Muscle layer of colon (tissue), 2 donors: ENCODE measurements at regions not wholly inside any gene's neighbourhood (a gene's known extent, or its start where the extent isn't known, plus 50 kb on each side); places are given as distances from the start of the nearest gene placed in this dataset.

Source experiments
- H3K27ac ChIP-seq: one replicate; pipeline ENCODE4 v1.7.0; 2013; ENCODE audit warnings: low read depth, mild to moderate bottlenecking, low read length, moderate library complexity
- H3K27me3 ChIP-seq, 2 donors: one replicate each; pipeline ENCODE4 v1.7.0; 2013; ENCODE audit warnings: low read length in 2 of 2, mild to moderate bottlenecking in 2 of 2; ENCODE audit not compliant: insufficient read depth in 2 of 2, control insufficient read depth in 1 of 2
- H3K36me3 ChIP-seq: one replicate; pipeline ENCODE4 v1.7.0; 2013; ENCODE audit warnings: mild to moderate bottlenecking, low read length; ENCODE audit not compliant: insufficient read depth
- H3K4me1 ChIP-seq: one replicate; pipeline ENCODE4 v1.7.0; 2013; ENCODE audit warnings: mild to moderate bottlenecking, low read length; ENCODE audit not compliant: insufficient read depth
- H3K4me3 ChIP-seq, 2 donors: one replicate each; pipeline ENCODE4 v1.7.0; 2013; ENCODE audit warnings: low read length in 2 of 2, low read depth in 1 of 2, mild to moderate bottlenecking in 1 of 2, moderate library complexity in 1 of 2
- H3K9ac ChIP-seq: one replicate; pipeline ENCODE4 v1.7.0; 2013; ENCODE audit warnings: low read length
- H3K9me3 ChIP-seq: one replicate; pipeline ENCODE4 v1.7.0; 2013; ENCODE audit warnings: mild to moderate bottlenecking, low read length
- donor health status: abdominal sarcoma.
- donor health status: Adenocarcinoma of cecum.

GRCh38 chr5:143658956-143659355 is 153.0 kb upstream of the HMHB1 start:
- no peak overlapping the region for H3K4me3 ChIP-seq
- H3K9ac ChIP-seq, result no peak overlapping the region

GRCh38 chr5:143657647-143658285 is 154.2 kb upstream of the HMHB1 start:
- H3K4me1 ChIP-seq, result no peaks in the 10 kb centered on the region
- no peak overlapping the region for H3K4me3 ChIP-seq
- H3K27ac ChIP-seq, result no peak overlapping the region

More at GRCh38 chr5:143658956-143659355, 153.0 kb upstream of the HMHB1 start:
- Histone ChIP-seq H3K27me3 (no peaks in the 10 kb centered on the region), H3K27ac (no peak overlapping the region), H3K9me3 (no peaks in the 10 kb centered on the region), H3K4me1 (no peaks in the 10 kb centered on the region), H3K36me3 (no peaks in the 10 kb centered on the region)

GRCh38 chr5:143653766-143654282 is 158.1 kb upstream of the HMHB1 start:
- Histone ChIP-seq H3K4me3 (no peak overlapping the region), H3K9me3 (no peaks in the 10 kb centered on the region), H3K27ac (no peak overlapping the region), H3K27me3 (no peaks in the 10 kb centered on the region), H3K9ac (no peak overlapping the region), H3K36me3 (no peaks in the 10 kb centered on the region), H3K4me1 (no peaks in the 10 kb centered on the region)

More at GRCh38 chr5:143657647-143658285, 154.2 kb upstream of the HMHB1 start:
- H3K9ac ChIP-seq, result no peak overlapping the region
- no peaks in the 10 kb centered on the region for H3K9me3 ChIP-seq
- H3K27me3 ChIP-seq, result no peaks in the 10 kb centered on the region
- no peaks in the 10 kb centered on the region for H3K36me3 ChIP-seq

- H3K36me3 ChIP-seq, result no peaks in the 10 kb centered on the region
- no peaks in the 10 kb centered on the region for H3K27me3 ChIP-seq
- H3K9me3 ChIP-seq, result no peaks in the 10 kb centered on the region
- no peak overlapping the region for H3K9ac ChIP-seq
- no peak overlapping the region for H3K27ac ChIP-seq
- no peak overlapping the region for H3K4me3 ChIP-seq
- no peaks in the 10 kb centered on the region for H3K4me1 ChIP-seq
Measured at GRCh38 chr5:143653256-143653655, 158.7 kb upstream of the HMHB1 start.

- Histone ChIP-seq H3K27ac (no peak overlapping the region), H3K9me3 (no peaks in the 10 kb centered on the region), H3K36me3 (no peaks in the 10 kb centered on the region), H3K4me3 (no peak overlapping the region), H3K9ac (no peak overlapping the region), H3K27me3 (no peaks in the 10 kb centered on the region), H3K4me1 (no peaks in the 10 kb centered on the region)
Measured at GRCh38 chr5:143652108-143652700, 159.8 kb upstream of the HMHB1 start.

- H3K4me1 ChIP-seq, result no peaks in the 10 kb centered on the region
- no peaks in the 10 kb centered on the region for H3K9me3 ChIP-seq
- H3K4me3 ChIP-seq, result no peak overlapping the region
- no peak overlapping the region for H3K9ac ChIP-seq
- H3K27me3 ChIP-seq, result no peaks in the 10 kb centered on the region
- no peak overlapping the region for H3K27ac ChIP-seq
- H3K36me3 ChIP-seq, result no peaks in the 10 kb centered on the region
Measured at GRCh38 chr5:143649937-143650621, 161.9 kb upstream of the HMHB1 start.

GRCh38 chr5:143648696-143649095 is 163.3 kb upstream of the HMHB1 start:
- H3K27ac ChIP-seq, result no peak overlapping the region

GRCh38 chr5:143646961-143647360 is 165.0 kb upstream of the HMHB1 start:
- Histone ChIP-seq H3K9me3 (no peaks in the 10 kb centered on the region), H3K4me1 (no peaks in the 10 kb centered on the region), H3K4me3 (peak overlapping the region in 1 of 2 donors; percentile 11), H3K27me3 (no peaks in the 10 kb centered on the region), H3K9ac (no peak overlapping the region), H3K36me3 (no peaks in the 10 kb centered on the region), H3K27ac (no peak overlapping the region)

More at GRCh38 chr5:143648696-143649095, 163.3 kb upstream of the HMHB1 start:
- no peaks in the 10 kb centered on the region for H3K9me3 ChIP-seq
- no peak overlapping the region for H3K9ac ChIP-seq
- no peaks in the 10 kb centered on the region for H3K4me1 ChIP-seq
- H3K4me3 ChIP-seq, result no peak overlapping the region
- H3K27me3 ChIP-seq, result no peaks in the 10 kb centered on the region
- H3K36me3 ChIP-seq, result no peaks in the 10 kb centered on the region

- Histone ChIP-seq H3K27ac (no peak overlapping the region), H3K9me3 (no peaks in the 10 kb centered on the region), H3K4me3 (no peak overlapping the region), H3K36me3 (no peaks in the 10 kb centered on the region), H3K9ac (no peak overlapping the region), H3K27me3 (no peaks in the 10 kb centered on the region), H3K4me1 (no peaks in the 10 kb centered on the region)
Measured at GRCh38 chr5:143645356-143645755, 166.6 kb upstream of the HMHB1 start.

GRCh38 chr5:143644727-143645126 is 167.2 kb upstream of the HMHB1 start:
- Histone ChIP-seq H3K4me3 (no peak overlapping the region), H3K36me3 (no peaks in the 10 kb centered on the region), H3K9me3 (no peaks in the 10 kb centered on the region), H3K4me1 (no peaks in the 10 kb centered on the region), H3K9ac (no peak overlapping the region), H3K27ac (no peak overlapping the region), H3K27me3 (no peaks in the 10 kb centered on the region)

- H3K27me3 ChIP-seq, result no peaks in the 10 kb centered on the region
- no peak overlapping the region for H3K9ac ChIP-seq
- no peaks in the 10 kb centered on the region for H3K9me3 ChIP-seq
- H3K4me3 ChIP-seq, result no peak overlapping the region
- no peak overlapping the region for H3K27ac ChIP-seq
- no peaks in the 10 kb centered on the region for H3K36me3 ChIP-seq
- no peaks in the 10 kb centered on the region for H3K4me1 ChIP-seq
Measured at GRCh38 chr5:143642791-143643190, 169.2 kb upstream of the HMHB1 start.
